Hepatocyte (in vitro differentiated cells): ENCODE measurements at regions not wholly inside any gene's neighbourhood (a gene's known extent, or its start where the extent isn't known, plus 50 kb on each side); places are given as distances from the start of the nearest gene placed in this dataset.

ENCODE experiments used
- DNase-seq: peaks from one replicate; pipeline ENCODE4 v3.0.0-alpha.2; 2016; ENCODE audit warnings: low spot score
- H2AFZ ChIP-seq: fragments of 200-600 bp; sonication (generic); 2 replicates; pipeline ENCODE4 v1.6.0; 2016; ENCODE audit warnings: antibody characterized with exemption, mild to moderate bottlenecking
- H3K27ac ChIP-seq: fragments of 200-600 bp; sonication (generic); 2 replicates; pipeline ENCODE4 v1.5.1; 2016; ENCODE audit warnings: mild to moderate bottlenecking
- H3K27me3 ChIP-seq: fragments of 200-600 bp; sonication (generic); 2 replicates; pipeline ENCODE4 v1.6.1; 2016
- H3K36me3 ChIP-seq: fragments of 200-600 bp; sonication (generic); replicated peaks from 2 replicates; pipeline ENCODE4 v1.5.1; 2016; ENCODE audit warnings: low read depth; ENCODE audit not compliant: insufficient read depth
- H3K4me1 ChIP-seq: fragments of 200-600 bp; sonication (generic); 2 replicates; pipeline ENCODE4 v1.5.1; 2016; ENCODE audit warnings: mild to moderate bottlenecking, moderate library complexity; ENCODE audit not compliant: insufficient read depth
- H3K4me2 ChIP-seq: fragments of 200-600 bp; sonication (generic); 2 replicates; pipeline ENCODE4 v1.6.0; 2016
- H3K4me3 ChIP-seq: fragments of 200-600 bp; sonication (generic); 2 replicates; pipeline ENCODE4 v1.5.1; 2016; ENCODE audit warnings: mild to moderate bottlenecking
- H3K79me2 ChIP-seq: fragments of 200-600 bp; sonication (generic); 2 replicates; pipeline ENCODE4 v1.6.0; 2017; ENCODE audit warnings: mild to moderate bottlenecking
- H3K9me2 ChIP-seq: fragments of 200-600 bp; sonication (generic); replicated peaks from 2 replicates; pipeline ENCODE4 v1.6.0; 2017; ENCODE audit warnings: mild to moderate bottlenecking; ENCODE audit not compliant: insufficient read depth
- H3K9me3 ChIP-seq: fragments of 200-600 bp; sonication (generic); 2 replicates; pipeline ENCODE4 v1.5.1; 2016; ENCODE audit warnings: low read depth, mild to moderate bottlenecking
- H4K20me1 ChIP-seq: fragments of 200-600 bp; sonication (generic); 2 replicates; pipeline ENCODE4 v1.6.0; 2016; ENCODE audit warnings: mild to moderate bottlenecking; ENCODE audit not compliant: insufficient read depth, poor library complexity, severe bottlenecking
- EZH2 ChIP-seq: fragments of 200-600 bp; sonication (generic); IDR thresholded peaks from 2 replicates; pipeline ENCODE4 v1.6.1; 2016; ENCODE audit warnings: antibody characterized with exemption, mild to moderate bottlenecking, borderline replicate concordance
- EZH2phosphoT487 ChIP-seq: fragments of 200-600 bp; sonication (generic); IDR thresholded peaks from one replicate; pipeline ENCODE4 v1.6.1; 2018; ENCODE audit warnings: antibody characterized with exemption, mild to moderate bottlenecking, low read depth, moderate library complexity; ENCODE audit not compliant: unreplicated experiment, severe bottlenecking
- WGBS: methylation state at CpG from one replicate; pipeline ENCODE4 v1.1.6; 2016; ENCODE audit warnings: low lambda C conversion rate; ENCODE audit errors: missing lambda C conversion rate; 5-methylcytosine and 5-hydroxymethylcytosine counted together
- TF ChIP-seq, protein P1 (sequence below): fragments of 200-600 bp; sonication (generic); IDR thresholded peaks from 2 replicates; pipeline ENCODE4 v1.5.1; 2016; ENCODE audit warnings: antibody characterized with exemption, mild to moderate bottlenecking; ENCODE audit not compliant: poor library complexity

DNA sequence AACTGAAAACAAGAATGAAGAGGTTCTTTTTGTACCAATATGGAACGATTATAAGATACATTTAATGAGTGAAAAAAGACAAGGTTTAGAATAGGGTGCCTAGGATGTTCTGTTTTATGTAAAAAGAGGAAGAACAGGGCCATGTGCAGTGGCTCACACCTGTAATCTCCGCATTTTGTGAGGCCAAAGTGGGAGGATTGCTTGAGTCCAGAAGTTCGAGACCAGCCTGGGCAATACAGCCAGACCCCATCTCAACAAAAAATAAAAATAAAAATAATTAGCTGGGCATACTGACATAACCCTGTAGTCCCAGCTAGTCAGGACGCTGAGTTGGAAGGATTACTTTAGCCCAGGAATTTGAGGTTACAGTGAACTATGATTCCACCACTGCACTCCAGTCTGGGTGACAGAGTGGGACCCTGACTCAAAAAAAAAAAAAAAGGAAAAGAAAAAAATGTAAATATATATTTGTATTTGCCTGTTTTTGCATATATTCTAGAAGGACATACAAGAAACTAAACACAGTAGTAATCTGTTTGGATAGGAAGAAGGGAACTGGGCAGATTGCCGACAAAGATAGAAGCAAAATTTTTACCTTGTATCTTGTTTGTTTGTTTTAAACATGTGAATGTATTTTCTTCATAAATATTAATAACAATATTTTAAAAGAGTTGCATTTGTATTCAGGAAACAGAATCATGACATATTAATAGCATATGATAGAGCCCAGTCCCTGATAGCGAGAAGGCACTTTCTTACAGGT, 174.3 kb downstream of the SOX2 start:
- Histone ChIP-seq H3K4me1 (no peaks in the 10 kb centered on the region), H3K4me3 (no peak overlapping the region), H3K4me2 (no peak overlapping the region), H3K27me3 (no peaks in the 10 kb centered on the region), H3K79me2 (no peaks in the 10 kb centered on the region), H3K27ac (no peak overlapping the region), H3K9me2 (no peaks in the 10 kb centered on the region), H2AFZ (no peak overlapping the region), H3K36me3 (no peaks in the 10 kb centered on the region), H4K20me1 (no peaks in the 10 kb centered on the region), H3K9me3 (no peaks in the 10 kb centered on the region)
- no peak for DNase-seq
- TF ChIP-seq, protein P1, sequence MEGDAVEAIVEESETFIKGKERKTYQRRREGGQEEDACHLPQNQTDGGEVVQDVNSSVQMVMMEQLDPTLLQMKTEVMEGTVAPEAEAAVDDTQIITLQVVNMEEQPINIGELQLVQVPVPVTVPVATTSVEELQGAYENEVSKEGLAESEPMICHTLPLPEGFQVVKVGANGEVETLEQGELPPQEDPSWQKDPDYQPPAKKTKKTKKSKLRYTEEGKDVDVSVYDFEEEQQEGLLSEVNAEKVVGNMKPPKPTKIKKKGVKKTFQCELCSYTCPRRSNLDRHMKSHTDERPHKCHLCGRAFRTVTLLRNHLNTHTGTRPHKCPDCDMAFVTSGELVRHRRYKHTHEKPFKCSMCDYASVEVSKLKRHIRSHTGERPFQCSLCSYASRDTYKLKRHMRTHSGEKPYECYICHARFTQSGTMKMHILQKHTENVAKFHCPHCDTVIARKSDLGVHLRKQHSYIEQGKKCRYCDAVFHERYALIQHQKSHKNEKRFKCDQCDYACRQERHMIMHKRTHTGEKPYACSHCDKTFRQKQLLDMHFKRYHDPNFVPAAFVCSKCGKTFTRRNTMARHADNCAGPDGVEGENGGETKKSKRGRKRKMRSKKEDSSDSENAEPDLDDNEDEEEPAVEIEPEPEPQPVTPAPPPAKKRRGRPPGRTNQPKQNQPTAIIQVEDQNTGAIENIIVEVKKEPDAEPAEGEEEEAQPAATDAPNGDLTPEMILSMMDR, result no peak
- TF ChIP-seq EZH2, result no peak
- TF ChIP-seq EZH2phosphoT487, result no peak
- WGBS, result 91% methylated on average over 6 of the region's 6 CpGs

DNA sequence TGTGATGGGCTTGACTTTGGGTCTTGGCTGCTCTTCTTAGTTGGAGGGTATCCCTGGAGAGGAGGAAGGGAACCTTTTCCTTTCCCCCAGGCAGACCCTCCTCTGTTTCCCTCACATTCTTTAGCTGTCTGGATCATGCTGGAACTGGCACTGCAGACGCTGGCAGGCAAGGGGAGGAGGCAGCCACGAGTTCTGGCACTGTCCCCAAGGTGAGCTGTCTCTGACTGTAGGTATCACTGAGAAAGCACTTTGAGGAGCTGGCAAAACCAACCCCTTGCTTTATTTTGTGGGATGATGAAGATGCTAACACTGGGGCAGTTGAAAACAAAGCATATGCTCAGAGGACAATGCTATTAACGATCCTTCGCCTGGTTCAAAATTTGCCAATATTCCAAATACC, 175.0 kb downstream of the SOX2 start:
- Histone ChIP-seq H3K9me3 (no peaks in the 10 kb centered on the region), H3K4me2 (no peak overlapping the region), H3K36me3 (no peaks in the 10 kb centered on the region), H2AFZ (no peak overlapping the region), H3K4me1 (no peaks in the 10 kb centered on the region), H4K20me1 (no peaks in the 10 kb centered on the region), H3K9me2 (no peaks in the 10 kb centered on the region), H3K4me3 (no peak overlapping the region), H3K27ac (no peak overlapping the region), H3K27me3 (no peaks in the 10 kb centered on the region), H3K79me2 (no peaks in the 10 kb centered on the region)
- TF ChIP-seq, protein P1, result no peak
- TF ChIP-seq EZH2 (no peak), EZH2phosphoT487 (no peak)
- 75% methylated on average over 4 of the region's 4 CpGs for WGBS
- DNase-seq, result no peak

DNA sequence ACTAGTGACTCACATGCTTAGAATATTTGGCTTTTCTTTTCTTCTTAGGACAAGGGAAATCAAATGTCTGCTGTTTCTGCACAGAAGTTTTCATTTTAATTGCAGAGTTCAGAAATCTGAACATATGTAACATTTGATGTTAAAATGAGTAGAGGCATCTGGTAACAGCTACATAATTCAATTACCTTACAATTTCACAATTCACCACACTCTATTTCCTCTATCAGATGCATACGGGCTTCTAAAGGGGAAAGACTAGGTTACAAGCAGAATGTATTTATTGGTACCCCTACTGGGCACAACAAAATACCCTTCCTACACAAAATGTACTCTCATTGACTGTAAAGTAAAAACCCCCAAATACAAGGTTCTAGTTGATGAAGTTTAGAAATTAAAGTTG, 176.0 kb downstream of the SOX2 start:
- WGBS, result 68% methylated on average over 1 of the region's 1 CpG
- Histone ChIP-seq H3K4me2 (no peak overlapping the region), H4K20me1 (no peaks in the 10 kb centered on the region), H3K4me3 (no peak overlapping the region), H3K79me2 (no peaks in the 10 kb centered on the region), H3K27ac (no peak overlapping the region), H3K9me3 (no peaks in the 10 kb centered on the region), H3K27me3 (no peaks in the 10 kb centered on the region), H2AFZ (no peak overlapping the region), H3K36me3 (no peaks in the 10 kb centered on the region), H3K4me1 (no peaks in the 10 kb centered on the region), H3K9me2 (no peaks in the 10 kb centered on the region)
- TF ChIP-seq EZH2phosphoT487, result no peak
- no peak for TF ChIP-seq EZH2
- TF ChIP-seq, protein P1, result no peak
- DNase-seq, result no peak
